ENCODE measurements at regions not wholly inside any gene's neighbourhood (a gene's known extent, or its start where the extent isn't known, plus 50 kb on each side); places are given as distances from the start of the nearest gene placed in this dataset.

DNA sequence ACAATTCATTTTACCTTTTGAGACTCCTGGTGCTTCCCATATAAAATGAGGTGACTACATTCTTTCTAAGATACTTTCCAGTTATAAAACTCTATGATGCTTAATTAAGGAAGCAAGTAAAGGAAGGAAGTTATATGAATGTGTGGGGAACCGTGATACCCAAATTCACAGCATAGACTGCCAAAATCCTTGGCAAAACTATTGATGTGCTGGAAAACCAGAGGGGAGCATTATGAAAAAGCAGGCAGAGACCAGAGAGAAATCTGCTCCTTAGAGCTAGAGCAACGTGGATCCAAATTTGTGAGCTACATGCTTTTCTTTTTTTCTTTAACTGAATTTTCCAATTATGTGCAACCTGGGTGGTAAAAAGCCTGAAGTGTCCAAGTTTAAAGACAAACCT lies 201.4 kb upstream of the USP25 start:
- TF ChIP-seq POLR2AphosphoS5 (IDR thresholded peaks at IDR 0.05; ENCODE audit: borderline replicate concordance, low read depth, low read length), result no peak
- no peak for TF ChIP-seq EZH2 (IDR thresholded peaks at IDR 0.05)
- TF ChIP-seq FOXP2 (optimal IDR thresholded peaks at IDR 0.05; ENCODE audit: control extremely low read depth, extremely low read length, insufficient read depth), result no peak

Measured in SK-N-MC (cell line).